Germinal center (tissue), 1 donor: ENCODE measurements at regions not wholly inside any gene's neighbourhood (a gene's known extent, or its start where the extent isn't known, plus 50 kb on each side); places are given as distances from the start of the nearest gene placed in this dataset.

Source experiments
- DNase-seq: peaks from one replicate; pipeline ENCODE4 v3.0.0; 2012; ENCODE audit warnings: mixed read lengths, low spot score

DNA sequence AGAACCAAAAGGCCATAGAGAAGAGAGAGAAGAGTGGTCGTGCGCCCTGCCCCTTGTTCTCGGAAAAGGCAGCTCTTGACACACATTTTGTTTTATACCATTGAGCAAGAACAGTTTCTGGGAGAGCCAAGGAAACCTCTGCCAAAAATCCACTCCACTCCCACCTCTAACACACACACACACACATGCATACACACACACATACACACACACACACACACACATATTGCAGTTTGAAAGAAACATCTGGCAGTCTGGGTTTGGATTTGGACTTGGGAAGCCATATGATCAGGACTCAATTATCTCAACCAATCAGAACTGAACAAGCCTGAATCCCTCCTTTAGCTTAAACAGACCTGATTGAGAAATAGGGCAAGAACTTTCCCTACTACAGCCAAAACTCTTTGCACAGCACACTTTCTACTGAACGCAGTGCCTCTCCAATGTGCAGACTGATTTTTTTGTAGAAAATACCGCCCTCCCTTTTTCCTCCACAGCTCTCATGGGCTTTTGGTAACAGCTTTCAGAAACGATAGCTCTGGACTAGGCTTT, 484.0 kb upstream of the ZWINT start:
- no peak for DNase-seq

DNA sequence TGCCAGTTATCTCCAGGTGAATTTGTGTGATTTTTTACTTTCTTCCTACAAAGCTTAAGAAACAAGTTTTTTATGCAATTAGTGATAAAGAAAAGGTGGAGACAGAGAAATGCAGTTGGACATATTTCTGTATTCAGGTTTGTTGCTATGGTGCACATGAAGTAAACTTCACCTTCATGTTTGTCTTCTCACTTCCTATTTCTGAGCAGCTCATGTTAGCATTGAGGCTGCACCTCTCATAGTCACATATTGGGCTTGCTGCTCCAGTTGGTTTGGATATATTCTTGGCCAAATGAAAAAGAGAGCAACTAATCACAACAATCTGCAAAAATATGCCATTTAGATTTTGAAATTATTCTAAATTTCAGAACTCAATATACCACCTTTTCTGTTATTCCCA, 475.6 kb upstream of the ZWINT start:
- no peak for DNase-seq

DNA sequence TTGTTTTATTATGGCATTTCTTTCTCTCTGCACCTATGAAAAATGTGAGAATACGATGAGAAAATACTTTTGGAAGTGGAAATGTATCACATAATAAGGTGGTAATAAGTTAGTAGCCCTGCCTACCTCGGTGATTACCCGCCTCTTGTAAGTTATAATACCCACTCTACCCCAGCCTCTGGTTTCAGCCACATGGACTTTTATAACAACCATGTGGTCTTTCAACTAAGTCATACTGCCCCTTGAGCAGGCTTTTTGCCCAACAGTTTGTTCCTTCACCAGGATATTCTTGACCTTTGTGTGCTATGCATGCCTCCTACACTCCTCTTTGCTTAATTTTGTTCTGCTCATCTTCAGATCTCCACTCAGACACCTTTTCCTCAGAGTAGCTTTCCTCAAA, 470.6 kb upstream of the ZWINT start:
- no peak for DNase-seq

DNA sequence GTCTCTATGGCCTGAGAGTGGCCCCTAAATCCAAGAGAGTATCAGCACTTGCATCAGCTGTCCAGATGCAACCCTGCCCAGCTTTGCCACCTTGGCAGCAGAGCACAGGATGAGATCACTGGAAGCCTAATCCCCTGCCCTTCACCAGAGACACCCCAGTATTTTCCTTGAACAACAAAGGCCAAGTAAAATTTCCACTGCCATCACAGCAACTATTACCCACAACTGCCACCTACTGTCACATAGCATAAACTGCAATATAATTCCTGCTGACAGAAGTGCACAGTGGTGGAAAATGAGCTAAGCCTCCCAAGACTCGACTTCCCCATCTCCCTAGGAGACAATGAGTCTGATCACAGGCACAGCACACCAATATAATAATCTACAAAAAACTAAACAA, 462.8 kb upstream of the ZWINT start:
- DNase-seq: no peak

DNA sequence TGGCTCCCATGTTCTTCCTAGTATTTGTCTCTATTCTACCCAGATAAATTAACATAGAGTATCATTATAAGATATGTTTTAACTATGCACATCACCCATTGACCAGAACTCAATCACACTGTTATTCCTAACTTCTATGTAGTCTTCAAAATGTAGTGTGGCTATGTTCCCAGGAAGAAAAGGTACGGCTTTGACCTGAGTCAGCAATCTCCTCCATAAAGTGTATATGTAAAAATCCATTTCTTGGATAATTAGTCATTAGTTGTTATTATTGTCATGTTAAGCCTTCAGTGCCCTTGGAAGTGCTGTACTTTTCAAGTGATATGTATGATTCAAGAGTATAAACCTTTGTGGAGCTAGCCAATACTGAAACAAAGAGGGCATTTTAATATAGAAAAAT, 444.0 kb upstream of the ZWINT start:
- no peak for DNase-seq

DNA sequence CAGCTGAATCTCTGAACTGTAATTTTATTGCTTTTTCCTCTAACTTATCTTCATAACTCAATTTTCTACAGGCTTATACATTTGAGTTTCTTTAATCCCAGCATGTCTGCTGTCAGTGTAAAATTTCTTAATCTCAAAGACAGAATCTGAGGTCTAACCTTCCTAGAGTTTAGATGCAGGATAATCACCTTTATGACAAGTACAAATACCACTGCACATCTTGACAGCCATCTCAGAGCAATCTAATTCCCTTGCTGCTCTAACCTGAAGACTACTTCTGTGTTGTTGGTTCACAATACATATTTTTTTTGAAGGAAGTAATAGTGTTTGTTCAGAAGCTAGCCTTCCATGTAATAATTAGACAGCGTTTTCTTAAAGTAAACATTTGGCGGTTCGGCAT, 424.2 kb upstream of the ZWINT start:
- no peak for DNase-seq

DNA sequence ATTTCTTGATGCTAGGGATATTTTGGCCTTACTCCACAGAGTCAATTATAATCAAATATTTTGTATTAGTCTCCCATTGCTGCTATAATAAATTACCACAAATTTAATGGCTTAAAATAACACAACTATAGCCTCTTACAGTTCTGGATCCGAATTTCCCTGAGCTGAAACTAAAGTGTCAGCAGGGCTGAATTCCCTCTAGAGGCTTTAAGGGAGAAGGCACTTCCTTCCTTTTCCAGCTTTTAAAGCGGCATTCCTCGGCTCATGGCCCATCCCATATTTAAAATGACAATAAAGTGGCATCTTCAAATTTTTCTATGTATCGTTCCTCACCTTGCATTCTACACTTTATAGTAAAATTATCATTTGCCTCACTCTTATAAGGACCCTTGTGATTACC, 421.4 kb upstream of the ZWINT start:
- DNase-seq: no peak

DNA sequence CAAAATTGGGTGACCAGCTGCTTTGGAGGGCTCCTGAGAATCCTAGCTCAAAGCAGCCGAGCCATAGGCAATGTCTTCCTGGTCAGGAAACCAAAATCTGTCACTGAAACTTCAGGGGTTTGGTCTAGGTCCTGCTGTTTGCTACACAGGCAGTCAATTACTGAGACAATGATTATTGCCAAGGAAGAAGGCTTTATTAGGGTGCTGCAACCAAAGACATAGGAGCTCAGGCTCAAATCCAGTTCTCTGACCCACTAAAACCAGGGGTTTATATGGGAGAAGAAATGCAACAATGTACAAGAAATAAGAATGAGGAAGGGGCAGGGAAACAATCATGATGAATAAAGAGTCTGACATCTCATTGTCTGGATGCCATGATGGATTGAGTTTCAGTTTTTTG, 410.3 kb upstream of the ZWINT start:
- no peak for DNase-seq

DNA sequence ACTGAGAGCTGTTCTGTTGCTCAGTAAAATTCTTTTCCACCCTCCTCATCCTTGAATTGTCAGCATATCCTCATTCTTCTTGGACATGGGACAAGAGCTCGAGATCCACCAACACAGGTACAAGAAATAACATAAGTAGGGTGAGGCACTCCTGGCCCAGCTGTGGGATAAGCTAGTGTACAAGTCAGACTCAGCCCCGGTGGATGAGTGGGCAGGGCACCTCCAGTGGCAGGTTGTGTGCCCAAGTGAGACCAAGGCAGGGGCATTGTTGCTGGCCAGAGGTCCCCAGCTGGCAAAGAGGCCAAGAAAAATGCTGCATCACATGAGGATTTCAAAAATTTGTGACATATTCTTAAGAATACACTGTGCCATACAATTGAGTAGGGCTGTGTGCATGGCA, 402.0 kb upstream of the ZWINT start:
- DNase-seq: no peak

DNA sequence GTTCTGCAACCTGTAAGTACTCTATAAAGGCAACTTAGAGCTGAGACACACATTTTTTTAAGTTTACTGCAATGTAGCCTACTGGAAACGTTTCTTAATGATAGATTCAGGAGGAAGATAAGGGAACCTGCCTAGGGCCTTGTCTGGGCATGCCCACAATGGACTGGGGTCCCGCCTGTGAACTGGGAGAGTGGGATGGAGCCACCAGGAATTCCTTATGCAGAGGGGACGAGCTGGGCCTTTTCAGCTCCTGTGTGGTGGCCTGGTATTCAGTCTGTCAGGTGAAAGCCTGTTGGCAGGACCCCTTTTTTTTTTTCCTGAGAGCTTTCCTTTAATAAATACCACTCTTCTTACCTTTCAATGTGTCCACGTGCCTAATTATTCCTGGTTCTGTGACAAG, 384.4 kb upstream of the ZWINT start:
- DNase-seq: no peak

DNA sequence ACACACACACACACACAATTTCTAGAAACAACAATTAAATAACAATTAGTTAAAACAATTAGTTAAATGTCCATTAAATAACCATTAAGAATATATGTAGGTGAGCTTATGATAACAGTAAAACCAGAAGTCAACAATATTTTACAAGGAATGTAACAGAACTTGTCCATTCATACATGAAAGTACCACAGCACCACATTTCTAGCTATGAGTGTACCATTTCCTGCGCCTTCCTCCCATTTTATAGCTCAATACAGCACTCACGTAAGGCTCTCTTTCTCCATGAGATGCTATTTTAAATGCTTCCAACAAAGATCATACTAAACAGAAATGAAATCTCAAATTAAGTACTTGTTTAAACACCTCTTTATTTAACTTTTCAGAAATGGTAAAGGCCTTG, 367.3 kb upstream of the ZWINT start:
- DNase-seq: no peak

DNA sequence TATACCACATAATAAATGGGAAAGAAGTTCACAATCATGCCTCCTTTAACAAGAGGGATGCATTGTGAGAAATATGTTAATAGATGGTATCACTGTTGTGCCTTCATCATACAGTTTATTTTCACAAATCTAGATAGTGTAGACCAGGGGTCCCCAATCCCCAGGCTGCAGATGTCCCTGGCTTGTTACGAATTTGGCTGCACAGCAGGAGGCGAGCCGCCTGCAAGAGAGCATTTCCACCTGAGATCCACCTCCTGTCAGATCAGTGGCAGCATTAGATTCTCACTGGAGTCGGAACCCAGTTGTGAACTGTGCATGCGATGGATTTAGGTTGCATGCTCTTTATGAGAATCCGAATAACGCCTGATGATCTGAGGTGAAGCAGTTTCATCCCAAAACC, 361.9 kb upstream of the ZWINT start:
- no peak for DNase-seq

DNA sequence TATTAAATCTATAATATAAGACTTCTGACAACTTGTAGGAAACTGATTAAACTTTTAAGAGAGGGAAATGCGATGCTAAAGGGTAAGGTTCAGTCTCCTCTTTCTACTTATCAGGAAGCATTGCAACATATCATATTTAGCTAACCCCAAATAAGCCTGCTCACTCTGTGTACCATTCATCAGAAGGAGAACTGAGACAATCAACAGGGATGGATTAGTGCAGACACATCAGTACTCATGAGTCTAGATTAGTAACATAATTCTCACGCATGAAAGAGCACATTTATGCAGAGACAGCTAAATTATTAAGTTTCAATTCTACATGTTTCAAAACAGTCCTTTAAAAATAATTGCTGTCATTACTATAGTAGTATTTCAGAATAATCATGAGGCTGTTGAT, 354.2 kb upstream of the ZWINT start:
- DNase-seq: no peak

DNA sequence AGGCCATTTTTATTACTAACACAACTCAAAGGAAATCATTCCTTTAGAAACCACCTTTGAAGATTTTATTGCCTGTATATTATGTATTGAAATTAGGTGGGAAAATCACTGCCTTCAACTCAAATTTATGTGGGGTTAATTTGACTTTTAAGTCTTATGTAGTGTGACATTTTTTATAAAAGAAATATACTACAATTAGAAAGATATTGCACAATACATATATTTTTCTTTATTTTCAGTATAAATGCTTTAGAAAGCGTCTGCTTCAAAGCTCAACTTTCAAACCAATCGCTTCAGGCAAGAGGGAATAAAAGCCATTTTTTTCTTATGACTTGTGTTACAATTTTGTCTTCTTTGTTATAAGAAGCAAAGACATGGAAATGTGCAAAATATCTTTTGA, 337.4 kb upstream of the ZWINT start:
- DNase-seq: no peak

DNA sequence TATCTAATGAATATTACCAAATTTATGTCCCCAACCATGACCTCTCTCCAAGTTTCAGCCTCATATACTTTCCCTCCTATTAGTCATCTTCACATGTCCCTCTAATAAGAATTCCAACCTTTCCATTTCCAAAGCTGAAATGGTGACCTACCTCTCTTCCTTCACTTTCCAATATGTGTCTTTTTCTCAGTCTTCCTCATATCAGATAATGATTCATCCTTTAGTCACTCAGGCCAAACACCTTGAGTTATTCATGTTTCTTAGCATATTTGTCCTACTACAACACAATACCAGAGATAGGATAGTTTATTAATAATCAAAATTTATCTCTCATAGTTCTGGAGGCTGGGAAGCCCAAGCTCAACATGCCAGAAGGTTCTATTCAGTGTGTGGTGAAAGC, 318.5 kb upstream of the ZWINT start:
- DNase-seq: no peak

DNA sequence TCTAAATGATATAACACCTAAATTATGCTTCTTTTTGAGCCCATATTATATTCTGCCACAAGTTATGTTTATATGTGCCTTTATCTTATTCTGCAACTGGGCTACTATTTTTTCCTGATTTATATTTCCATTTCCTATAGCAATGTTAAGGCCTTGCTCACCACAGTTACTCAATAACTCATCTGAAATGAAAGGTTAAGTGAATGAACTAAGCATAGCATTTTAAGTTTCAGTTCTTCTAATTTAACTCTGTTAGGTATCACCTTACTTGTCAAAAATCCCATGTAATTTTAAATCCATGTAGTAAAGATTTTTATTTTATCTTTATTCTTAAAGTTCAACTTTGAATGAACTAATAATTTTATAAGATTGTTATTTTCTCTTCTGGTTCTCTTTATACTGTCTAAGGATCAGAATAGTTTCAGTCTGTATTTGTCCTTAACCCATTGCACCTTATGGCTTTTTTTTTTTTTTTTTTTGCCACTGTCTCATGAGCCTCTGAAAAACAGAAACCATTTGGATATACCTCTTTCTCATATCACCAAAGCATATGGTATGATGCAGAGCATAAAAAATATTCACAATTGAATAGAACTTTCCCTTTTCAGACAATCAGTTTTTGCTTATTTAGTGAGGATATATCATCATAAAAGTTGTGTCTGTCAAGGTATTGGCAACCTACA, 301.8 kb upstream of the ZWINT start:
- DNase-seq: no peak

DNA sequence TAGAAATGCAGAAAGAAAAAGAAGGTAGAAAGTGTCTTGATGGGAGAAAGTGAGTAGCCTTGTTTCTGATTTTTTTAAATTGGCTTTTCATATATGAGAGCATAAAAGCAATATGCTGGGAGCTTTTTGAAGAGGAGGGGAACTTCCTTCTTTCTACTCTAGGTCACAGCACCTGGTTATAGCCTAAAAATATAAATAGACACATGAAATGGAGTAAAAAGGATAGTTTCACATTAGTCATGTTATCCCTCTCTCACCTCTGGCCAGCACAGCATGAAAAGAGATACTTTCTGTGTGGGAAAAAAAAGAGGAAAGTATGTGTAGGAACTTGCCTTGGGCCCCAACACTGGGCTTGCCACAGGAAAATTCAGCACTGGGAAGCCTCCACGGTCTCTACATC, 292.2 kb upstream of the ZWINT start:
- DNase-seq: no peak

DNA sequence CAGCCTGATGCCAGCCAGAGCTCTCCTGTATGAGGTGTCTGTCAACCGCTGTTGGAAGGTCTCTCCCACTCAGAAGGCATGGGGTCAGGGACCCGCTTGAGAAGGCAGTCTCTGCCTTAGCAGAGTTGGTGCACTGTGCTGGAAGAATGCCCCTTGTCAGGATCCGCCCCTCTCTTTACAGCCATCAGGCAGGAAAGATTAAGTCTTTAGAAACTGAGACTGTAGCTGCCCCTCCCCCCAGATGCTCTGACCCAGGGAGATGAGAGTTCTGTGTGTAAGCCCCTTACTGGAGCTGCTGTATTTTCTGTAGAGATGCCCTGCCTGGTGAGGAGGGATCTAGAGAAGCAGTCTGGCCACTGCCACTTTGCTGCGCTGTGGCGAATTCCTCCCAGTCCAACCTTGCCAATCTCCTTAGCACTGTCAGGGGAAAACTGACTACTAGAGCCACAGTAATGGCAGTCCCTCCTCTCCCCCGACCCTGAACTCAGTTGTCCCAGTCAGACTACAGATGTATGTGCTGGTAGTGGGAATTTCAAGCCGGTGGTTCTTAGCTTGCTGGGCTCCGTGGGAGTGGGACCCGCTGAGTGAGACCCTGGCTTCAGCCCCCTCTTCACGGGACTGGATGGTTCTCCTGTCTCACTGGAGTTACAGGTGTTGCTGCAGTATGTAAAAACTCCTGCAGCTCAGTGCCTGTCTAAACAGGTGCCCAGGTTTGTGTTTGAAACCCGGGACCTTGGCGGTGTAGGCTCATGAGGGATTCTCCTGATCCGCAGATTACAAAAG, 285.5 kb upstream of the ZWINT start:
- DNase-seq: no peak

DNA sequence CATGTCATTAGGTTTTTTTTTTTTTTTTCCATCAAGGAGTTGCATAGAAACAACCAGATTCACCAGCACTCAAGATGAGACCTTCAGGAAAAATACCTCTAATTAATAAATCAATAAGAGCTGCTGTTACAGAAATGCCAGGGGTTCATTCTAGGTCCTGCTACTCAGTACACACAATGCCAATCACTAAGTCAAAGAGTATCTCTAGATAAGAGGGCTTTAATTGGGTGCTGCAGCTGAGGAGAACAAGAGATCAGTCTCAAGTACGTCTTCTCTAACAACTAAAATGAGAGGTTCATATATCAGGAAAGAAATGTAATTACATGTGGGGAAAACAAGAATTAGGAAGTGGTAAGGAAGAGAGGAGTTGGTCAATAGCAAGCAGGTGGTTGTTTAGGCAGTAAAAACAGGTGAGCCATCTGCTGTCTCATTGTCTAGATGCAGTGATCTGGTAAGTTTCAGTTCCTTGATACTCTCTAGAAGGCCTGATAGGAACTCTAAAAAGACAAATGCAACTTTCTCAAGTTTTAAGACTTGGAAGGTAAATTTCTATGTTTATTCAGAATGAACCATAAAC, 272.9 kb upstream of the ZWINT start:
- DNase-seq: no peak

DNA sequence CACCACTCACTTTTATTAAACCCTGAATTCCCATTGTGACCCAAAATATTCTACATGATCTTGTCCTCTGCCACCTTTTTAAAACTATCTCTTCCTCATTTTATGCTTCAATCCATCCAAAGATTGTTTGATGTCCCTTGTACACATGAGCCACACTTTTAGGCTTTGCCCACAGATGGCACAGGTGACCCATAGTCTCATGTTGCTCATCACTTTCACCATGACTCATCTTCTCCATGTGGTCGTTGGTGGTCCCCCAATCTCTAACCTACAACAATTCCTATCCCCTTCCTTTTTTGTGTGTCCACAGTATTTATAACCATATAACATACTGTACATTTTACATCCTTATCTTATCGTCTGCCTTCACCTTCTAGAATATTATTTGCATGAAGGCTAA, 271.5 kb upstream of the ZWINT start:
- DNase-seq: no peak

DNA sequence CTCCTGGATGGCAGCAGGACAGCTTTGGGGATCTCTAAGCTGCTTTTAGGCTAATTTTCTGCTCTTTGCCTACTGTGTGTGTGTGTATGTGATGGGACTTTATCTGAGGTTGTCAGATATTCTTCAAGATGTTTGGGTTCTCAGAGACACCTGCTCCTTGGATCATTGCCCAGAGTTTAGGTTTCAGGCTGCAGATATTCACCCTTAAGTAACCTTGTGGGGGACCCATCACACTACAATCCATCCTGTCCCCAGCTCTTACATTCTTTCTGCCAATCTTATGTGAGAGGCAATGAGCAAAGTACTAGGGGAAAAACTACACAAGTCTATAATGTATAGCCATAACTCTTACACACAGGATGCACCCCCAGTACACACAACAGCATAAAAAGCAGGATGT, 263.0 kb upstream of the ZWINT start:
- DNase-seq: no peak

DNA sequence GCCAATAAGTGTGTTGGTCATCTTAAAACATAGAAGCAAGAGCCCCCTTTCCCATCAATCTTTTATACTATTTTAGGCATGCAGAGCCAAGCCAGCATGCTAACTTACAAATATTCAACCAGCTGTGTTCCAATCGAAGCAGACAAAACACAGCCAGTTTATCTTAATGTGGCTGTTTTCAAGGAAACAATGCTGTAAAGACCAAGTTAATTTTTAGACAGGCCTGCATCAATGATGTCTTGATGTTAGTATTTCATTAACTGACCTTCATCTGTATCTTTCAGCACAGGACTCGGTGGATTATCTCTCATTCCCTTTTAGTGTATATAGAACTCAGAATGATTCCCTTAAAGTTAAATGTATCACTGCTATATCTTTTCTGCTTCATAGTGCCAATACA, 262.0 kb upstream of the ZWINT start:
- DNase-seq: no peak

DNA sequence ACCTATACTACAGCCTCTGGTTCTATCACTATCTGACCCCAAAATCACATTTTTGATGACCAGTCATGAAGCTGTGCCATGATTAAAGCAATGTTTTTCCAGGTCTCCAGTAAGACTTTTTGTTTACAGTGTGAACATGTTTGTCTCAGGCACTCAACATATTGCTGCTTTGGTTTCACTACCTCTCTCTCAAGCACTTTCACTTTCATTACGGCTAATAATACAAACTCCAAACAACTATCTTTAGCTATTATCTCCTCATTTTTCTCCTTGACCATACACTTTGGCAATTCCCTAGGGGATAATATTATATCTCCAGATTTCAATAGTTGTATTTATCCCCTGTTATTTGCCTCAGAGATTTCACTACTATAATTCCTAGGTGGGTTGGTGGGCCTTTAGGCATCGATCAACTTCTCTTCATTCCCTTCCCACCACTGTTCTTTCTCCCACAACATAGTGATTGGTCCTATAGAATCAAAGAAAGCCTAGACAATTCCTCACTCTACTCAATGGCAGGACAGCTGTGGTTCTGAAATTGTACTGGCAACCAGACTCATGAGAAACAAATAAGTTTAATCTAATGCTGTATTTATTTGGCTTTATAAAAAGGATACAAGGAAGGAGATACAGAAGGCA, 261.4 kb upstream of the ZWINT start:
- DNase-seq: no peak
